Bronchial epithelial cell (primary cell): ENCODE measurements at regions not wholly inside any gene's neighbourhood (a gene's known extent, or its start where the extent isn't known, plus 50 kb on each side); places are given as distances from the start of the nearest gene placed in this dataset.

Experiments
- DNase-seq: peaks from one replicate; pipeline ENCODE4 v3.0.0-alpha.2; 2010; ENCODE audit warnings: low read depth
- FAIRE-seq: peaks from 2 replicates; lab custom pipeline; 2011; peaks lifted over from hg19 to GRCh38; lab: Jason Lieb, UNC
- H3K27me3 ChIP-seq: 2 replicates; pipeline ENCODE4 v1.5.1; 2011; ENCODE audit warnings: low read length; ENCODE audit not compliant: control insufficient read depth, insufficient read depth
- H3K36me3 ChIP-seq: 2 replicates; pipeline ENCODE4 v1.5.1; 2011; ENCODE audit warnings: low read length; ENCODE audit not compliant: control insufficient read depth, insufficient read depth
- H3K4me3 ChIP-seq: 2 replicates; pipeline ENCODE4 v1.5.1; 2011; ENCODE audit warnings: mild to moderate bottlenecking, low read depth, low read length, control low read depth
- CTCF ChIP-seq: IDR thresholded peaks from 2 replicates; pipeline ENCODE4 v1.5.1; 2011; ENCODE audit warnings: mild to moderate bottlenecking, moderate library complexity, low read length, control low read depth, inconsistent platforms; ENCODE audit not compliant: insufficient read depth, severe bottlenecking

- TF ChIP-seq CTCF = no peak
- H3K4me3 ChIP-seq = no peak overlapping the region
- H3K36me3 ChIP-seq = no peaks in the 10 kb centered on the region
- no peaks in the 10 kb centered on the region for H3K27me3 ChIP-seq
- FAIRE-seq (no peak), DNase-seq (no peak)
Observed at GRCh38 chr4:113838460-113838859, 76.9 kb upstream of the CAMK2D start.

GRCh38 chr4:113837397-113837796 lies 75.9 kb upstream of the CAMK2D start:
- Histone ChIP-seq H3K36me3 (no peaks in the 10 kb centered on the region), H3K4me3 (no peak overlapping the region), H3K27me3 (no peaks in the 10 kb centered on the region)
- TF ChIP-seq CTCF = no peak
- FAIRE-seq = no peak
- DNase-seq = peak; percentile 95

- DNase-seq (peak; percentile 59), FAIRE-seq (no peak)
- no peaks in the 10 kb centered on the region for H3K27me3 ChIP-seq
- H3K36me3 ChIP-seq = no peaks in the 10 kb centered on the region
- TF ChIP-seq CTCF = no peak
- H3K4me3 ChIP-seq = no peak overlapping the region
Observed at GRCh38 chr4:113835005-113835404, 73.5 kb upstream of the CAMK2D start.

GRCh38 chr4:113834298-113834697 lies 72.8 kb upstream of the CAMK2D start:
- DNase-seq = no peak
- FAIRE-seq = no peak
- no peaks in the 10 kb centered on the region for H3K27me3 ChIP-seq
- H3K4me3 ChIP-seq = no peak overlapping the region
- no peaks in the 10 kb centered on the region for H3K36me3 ChIP-seq
- no peak for TF ChIP-seq CTCF

GRCh38 chr4:113832803-113833202 lies 71.3 kb upstream of the CAMK2D start:
- H3K27me3 ChIP-seq = no peaks in the 10 kb centered on the region
- no peak overlapping the region for H3K4me3 ChIP-seq
- H3K36me3 ChIP-seq = no peaks in the 10 kb centered on the region
- DNase-seq (no peak), FAIRE-seq (no peak)
- TF ChIP-seq CTCF = no peak

GRCh38 chr4:113831457-113831856 lies 69.9 kb upstream of the CAMK2D start:
- H3K27me3 ChIP-seq = no peaks in the 10 kb centered on the region
- H3K4me3 ChIP-seq = no peak overlapping the region
- DNase-seq (no peak), FAIRE-seq (no peak)
- TF ChIP-seq CTCF = no peak
- H3K36me3 ChIP-seq = no peaks in the 10 kb centered on the region
